ENCODE measurements at regions not wholly inside any gene's neighbourhood (a gene's known extent, or its start where the extent isn't known, plus 50 kb on each side); places are given as distances from the start of the nearest gene placed in this dataset.

DNA sequence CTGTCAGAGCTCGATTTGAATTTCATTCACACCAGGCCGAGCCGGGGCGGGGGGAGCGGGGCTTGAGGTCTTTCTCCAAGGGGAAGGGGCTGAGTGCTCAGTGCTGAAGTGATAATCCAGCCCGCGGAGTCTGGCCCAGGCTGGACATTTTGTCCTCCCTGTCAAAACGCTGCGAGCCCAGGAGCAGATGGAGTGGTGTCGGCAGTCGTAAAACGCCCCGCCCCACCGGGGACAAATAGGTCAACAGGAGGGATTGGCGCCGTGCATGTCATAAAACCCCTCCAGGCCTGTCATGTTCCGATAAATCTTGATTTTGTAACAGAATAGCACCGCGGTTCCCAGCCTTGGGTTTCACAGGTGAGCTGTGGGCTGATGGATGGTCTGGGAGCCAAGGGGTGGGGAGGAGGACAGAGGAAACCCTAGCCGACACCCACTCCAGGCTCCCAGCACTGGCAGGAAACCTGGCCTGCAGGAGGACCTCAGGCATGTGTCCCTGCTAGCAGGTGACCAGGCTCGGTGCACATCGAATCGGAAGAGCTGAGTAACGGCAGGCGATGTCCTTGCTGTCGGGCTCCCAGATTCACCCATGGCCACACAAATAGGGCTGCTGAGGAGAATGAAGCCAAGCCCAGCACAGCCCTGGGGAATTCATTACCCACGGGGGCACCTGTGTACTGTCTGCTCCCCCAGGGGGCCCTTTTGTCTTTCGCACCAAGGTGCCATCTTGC lies 341.4 kb downstream of the FOXL1 start:
- no peak for DNase-seq

DNA sequence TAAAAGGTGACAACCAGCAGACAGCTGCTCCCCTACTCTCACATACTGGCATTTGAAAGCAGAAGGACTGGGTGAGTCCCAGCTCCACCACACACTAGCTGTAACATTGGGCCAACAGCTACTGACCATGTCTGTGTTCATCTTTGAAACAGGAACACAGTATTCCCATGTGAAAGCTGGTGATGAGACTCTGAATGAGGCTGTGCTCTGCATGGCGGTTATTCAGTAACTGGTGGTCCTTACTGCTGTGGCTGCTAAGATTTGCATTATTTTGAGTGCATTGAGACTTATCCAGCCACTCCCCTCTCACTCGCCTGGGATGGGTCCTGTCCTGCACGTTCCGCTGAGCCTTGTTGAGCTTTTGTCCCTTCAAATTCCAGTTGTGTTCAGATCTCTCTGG lies 342.9 kb downstream of the FOXL1 start:
- no peak for DNase-seq

DNA sequence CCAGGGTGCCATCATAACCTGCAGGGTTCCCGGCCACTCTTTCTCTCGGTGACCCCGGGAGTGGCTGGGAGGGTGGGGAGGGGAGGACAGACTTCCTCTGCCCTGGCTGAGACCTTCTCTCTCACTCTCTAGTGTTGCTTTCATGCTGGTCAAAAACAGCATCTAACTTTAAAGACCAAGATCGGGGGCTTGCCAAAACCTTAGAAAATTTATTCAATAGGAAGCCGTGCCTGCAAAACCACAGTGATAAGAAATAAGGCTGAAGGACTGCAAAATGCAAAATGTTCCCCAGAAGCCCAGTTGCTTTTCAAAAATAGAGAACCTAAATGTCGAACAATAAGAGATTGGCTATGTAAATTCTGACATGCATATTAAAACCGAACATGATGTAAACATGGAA lies 344.0 kb downstream of the FOXL1 start:
- no peak for DNase-seq

DNA sequence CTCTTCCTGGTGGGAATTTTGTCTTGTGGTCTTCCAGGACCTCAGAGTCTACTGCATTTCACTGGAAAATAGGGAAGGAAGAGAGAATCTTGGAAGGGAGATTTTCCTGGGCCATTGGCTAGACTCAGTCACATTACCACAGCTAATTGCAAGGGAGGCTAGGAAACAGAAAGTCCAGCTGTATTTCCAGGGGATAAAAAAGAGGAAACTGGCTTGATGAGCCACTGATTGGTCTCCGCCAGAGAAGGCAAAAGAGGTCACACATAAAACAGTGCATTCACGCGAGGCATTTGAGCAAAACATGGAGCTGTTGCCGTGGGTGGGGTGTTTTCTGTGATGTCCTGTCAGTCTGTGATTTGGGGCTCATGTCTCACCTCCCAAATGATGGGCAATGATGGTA lies 345.3 kb downstream of the FOXL1 start:
- no peak for DNase-seq

DNA sequence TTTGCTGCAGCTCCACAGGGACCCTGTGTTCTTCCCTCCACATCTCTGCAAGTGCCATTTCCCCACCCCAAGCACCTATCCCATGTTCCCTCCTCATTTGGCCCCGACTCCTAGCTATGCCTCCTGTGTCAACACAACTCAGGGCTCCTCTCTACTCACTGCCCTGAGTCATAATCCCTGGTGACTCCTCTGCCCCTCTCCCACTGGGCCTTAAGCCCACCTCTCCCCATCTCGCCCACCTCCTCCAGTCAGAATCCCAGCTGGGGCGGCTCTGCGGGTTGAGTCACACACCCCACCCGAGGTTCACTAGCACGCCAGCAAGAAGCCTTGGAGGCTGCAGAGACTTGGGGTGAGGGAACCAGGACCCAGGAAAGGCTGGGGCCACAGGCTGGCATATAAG lies 346.2 kb downstream of the FOXL1 start:
- no peak for DNase-seq

DNA sequence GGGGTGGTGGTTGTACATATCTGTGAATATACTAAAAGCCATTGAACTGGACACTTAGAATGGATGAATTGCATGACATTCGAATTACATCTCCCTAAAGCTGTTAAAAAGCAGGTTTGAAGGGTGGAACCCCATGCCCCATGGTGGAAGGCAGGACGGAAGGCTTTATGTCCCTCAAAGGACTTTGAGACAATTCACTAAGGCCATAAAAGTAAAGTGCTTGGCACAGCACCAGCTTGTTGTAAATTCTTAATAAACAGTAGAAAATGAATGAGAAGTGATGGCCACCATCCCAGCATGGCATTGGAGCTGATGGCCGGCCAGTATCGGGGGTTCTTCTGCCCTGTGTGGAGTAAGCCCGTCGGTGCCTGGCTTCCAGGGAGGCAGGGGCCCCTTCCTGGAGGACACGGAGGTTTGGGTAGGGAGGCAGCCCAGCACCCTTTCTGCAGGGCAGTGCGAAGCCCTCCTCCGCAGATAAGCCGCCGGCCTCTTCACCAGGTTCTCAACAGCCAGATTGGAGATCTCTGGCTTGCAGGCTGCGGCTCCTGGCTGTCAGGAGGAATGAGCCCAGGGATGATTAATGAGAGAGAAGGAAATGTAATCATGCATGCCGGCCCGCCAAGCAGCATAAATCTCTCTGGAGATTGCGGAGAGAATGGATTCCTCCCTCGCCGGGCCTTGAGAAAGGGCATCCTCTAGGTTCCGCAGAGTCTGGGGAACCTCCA lies 346.9 kb downstream of the FOXL1 start:
- DNase-seq: no peak

DNA sequence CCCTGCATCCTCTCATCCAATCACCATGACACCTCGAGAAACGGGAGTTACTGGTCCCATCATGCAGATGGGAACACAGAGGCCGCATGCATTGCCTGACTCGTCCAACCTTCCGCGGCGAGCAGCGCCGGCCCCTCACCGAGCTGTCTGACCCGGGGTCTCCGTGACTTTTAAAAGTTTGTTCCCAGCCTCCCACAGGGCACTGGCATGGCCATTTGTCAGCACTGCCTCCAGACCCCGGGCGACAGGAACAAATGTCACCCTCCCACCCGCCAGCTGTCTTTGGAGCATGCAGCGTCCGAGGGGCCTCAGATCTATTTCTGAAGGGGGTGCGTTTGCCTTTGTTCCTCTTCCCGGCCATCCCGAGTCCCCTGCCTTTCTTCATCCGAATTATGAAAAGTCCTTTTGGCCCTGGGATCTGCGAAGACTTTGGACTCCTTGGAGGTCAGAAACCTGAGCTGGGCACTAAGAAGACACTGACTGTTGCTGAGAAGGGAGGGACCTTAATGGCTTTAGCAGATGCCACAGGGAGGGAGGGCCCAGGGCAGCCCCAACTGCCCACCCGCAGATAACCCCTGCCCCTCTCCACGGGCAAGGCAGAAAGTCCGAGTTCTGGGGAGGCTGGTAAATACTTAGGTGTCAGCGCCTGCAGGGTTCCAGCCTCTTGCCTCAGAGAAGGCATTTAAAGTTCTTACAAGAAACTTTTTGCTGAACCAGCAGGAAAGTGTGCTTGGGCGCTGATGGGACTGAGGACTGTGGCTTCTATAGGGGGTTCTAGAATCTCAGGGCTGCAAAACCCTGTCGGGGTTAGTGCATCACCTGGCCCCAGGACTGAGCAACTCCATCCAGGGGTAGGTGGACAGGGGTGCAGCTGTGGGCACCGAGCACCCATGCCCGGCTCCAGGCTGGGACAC lies 348.1 kb downstream of the FOXL1 start:
- no peak for DNase-seq

DNA sequence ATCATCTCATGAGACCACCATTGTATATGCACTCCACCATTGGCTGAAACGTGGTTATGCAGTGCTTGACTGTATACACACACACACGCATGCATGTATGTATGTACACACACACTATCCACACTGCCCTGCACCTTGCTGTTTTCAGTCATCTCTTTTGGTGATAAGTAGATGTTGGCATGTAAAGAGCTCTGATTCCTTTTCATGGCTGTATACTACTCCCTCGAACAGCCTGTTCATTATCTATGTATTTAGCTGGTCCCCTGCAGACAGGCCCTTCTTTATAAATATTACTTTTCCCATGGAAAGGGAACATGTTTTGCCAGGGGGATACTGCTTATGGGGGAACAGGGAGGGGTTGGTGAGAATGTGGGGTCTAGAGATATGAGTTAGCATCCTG lies 349.4 kb downstream of the FOXL1 start:
- no peak for DNase-seq

DNA sequence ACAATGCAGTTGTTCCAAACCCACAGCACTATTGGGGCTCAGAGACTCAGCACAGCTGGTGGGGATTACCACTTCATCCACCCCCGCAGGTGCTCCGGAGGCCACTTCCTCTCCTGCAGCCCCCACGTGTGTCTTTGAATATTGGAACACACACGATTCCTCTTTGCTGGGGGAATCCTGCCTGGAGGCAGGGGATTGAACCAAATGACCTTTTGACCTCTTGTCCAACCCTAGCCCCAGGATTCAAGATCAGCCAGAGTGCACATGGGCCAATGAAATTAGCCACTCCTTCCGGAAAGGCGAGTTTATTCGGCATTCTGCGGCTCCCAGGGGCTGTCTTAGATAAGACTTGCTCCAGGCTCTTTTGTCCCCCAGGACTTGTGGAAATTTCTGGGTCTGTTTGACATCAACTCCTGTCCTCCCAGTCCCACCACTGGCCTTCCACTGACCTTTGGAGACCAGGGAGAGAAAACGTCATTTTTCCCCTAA lies 350.2 kb downstream of the FOXL1 start:
- no peak for DNase-seq

DNA sequence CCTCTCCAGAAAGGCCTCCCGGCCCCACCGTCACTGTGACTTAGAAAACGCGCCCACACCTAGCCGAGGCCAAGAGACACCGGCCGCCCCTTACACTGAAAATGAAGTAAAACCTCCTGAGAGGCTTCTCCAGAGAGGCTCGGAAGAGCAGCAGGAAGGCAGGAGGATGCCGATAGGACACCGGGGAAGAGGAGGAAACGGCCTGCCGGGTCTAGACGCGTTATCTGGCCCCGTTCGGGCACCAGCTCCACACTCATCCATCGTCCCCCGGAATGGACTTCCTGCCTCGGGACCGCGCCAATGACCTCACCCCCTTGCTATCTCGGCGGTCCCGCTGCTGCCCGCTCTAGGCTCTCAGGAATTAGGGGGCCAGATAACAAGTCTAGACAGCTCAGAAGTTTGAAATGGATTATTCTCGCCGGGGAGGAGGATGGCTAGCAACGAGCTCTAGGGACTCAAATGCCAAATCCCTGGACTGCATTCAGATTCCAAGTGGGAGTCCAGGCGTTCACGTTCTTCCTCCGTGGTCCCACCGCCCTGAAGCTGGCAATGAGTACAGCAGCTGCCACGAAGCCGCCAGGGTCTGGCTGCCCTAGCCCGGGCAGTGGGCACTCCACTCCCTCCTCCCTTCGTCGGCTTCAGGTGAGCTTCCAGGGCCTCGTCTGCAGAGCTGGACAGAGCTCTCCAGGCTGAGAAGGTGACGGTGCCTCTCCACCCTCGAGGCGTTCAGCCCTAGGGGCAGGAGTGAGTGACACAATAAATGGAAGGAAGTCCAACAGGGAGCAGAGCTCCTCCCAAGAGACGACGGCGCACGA lies 350.9 kb downstream of the FOXL1 start:
- DNase-seq: no peak

DNA sequence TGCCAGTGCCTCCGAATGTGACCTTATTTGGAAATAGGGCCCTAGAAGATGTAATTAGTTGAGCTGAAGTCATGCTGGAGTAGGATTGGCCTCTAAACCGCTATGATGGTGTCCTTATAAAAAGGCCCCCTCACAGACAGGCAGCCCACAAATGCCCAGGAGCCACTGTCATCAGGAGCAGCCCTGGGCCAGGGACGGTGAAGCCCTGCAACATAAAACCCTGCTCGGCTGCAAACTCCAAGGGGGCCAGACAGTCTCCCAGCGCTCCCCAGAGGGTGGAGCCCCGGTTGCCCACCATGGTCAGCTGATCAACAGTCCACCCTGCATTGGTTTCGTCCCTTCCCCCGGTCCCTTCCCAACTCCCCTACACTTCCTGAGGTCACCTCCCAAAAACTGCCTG lies 351.7 kb downstream of the FOXL1 start:
- DNase-seq: no peak

DNA sequence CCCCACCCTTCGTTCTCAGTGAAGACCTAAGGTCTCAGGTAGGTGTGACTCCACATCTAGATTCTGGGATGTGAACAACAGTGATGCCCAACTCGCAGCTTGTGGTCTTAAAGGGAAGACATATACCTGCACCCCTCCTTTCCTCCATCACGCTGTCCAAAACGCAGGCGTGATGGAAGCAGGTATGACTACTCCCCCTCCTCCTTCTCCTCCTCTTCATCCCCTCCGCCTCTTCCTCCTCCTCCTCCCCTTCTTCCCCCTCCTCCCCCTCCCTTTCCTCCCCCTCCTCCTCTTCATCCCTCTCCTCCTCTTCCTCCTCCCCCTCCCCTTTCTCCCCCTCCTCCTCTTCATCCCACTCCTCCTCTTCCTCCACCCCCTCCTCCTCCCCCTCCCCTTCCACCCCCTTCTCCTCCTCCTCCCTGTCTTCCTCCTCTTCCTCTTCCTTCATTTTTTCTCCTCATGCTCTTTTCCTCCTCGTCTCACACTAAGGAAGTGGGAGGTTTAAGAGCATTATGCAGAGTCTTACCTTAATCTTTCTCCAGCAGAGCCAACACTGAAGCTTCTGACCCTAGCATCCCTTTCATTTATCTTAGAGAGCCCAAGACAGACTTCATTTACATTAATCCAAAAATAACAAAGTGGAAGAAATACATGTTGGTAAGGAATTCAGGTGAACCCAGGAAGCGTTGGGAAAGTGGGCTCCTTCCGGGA lies 352.5 kb downstream of the FOXL1 start:
- no peak for DNase-seq

DNA sequence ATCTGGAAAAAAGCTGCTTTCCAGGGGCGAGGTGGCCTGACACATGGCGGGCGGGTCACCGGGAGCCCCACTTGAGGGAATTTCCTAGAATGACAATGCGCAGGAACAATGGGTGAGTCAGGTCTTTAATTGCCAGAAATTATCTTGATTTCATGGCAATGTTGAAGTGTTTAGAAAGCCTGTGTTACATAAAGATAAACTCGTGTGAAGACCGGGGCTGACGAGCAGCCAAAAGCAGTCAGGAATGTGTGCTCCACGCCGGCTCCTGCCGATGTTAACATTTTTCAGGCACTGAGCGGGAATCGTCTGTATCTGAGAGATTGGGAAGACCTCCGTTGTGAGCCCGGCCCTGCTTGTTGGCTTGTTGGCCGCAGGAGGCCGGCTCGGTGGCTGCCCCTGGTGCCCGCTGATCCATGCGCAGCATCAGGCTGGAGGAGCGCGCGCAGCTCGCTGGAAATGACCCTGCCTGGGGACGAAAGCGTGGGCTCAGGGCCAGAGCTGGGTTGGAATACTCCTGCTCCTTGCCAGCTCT lies 353.1 kb downstream of the FOXL1 start:
- no peak for DNase-seq

DNA sequence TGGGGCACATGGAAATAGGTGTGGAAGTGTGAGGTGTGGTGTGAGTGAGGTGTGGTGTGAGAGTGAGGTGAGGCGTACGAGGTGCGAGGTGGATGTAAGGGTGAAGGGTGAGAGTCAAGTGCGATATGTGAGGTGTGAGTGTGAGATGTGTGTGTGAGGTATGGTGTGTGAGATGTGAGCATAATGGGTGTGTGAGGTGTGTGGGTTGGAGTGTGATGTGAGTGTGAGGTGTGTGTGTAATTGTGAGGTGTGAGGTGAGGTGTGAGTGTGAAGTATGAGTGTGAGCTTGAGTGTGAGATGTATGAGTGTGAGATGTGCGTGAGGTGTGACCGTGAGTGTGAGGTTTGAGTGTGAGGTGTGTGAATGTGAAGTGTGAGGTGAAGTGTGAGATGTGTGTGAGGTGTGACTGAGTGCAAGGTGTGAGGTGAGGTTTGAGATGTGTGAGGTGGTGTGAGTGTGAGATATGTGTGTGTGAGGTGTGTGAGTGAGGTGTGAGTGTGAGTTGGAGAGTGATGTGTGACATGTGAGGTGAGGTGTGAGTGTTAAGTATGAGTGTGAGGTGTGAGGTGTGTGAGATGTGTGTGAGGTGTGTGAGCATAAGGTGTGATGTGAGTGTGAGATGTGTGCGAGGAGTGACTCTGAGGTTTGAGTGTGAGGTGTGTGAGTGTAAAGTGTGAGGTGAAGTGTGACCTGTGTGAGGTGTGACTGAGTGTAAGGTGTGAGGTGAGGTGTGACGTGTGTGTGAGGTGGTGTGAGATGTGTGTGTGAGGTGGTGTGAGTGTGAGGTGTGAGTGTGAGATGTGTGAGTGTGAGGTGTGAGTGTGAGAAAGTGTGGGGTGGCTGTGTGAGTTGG lies 354.0 kb downstream of the FOXL1 start:
- DNase-seq: no peak

DNA sequence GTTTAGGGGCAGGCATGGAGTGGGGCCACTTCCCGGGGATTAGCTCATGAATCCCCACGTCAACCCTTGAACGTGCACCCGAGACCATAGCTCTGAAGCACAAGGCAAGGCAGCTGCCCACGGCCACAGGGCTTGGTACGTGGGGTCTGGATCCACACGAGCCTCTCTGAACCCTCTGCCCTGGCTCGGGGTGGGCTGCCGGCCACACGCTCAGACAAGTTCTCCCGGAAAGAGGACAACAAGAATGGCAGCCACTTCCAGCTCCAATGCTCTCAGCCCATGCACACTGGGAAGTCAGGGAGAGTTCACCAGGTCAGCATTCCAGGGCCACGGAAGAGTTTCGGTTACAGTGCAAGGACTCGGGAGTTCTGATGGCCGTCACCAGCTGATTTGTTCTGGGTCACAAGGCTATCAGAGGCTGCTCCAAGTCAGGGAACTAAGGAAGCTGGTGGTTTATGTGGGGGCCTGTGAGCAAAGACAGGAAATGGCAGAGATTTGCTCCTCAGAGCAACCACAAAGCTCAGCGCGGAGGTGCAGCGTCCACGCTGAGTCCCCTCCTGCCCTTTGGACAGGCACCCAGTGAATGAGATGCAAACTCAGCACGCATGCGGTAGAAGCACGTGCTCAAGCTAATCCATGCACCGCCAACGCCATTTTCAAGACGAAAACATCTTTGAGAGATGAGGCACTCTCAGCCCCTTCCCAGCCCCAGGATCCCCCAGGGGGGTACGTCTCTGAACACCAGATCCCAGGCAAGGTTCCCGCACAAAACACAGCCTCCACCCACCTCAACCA lies 356.4 kb downstream of the FOXL1 start:
- no peak for DNase-seq

DNA sequence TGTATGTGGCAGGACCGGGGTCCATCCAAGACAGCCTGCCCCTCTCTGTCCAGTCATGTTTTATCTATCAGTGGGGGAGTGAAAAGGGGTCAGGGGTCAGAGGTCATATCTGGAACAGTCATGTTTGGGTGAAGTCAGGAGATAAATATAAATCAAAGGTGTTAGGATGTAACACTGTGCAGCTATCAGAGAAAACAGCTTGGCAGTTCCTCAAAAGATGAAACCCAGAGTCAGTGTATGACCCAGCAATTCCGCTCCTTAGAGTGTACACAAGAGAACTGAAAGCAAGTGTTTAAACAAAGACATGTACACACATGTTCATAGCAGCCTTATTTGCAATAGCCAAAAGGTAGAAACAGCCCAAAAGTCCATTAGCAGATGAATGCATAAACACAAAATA lies 361.3 kb downstream of the FOXL1 start:
- no peak for DNase-seq

DNA sequence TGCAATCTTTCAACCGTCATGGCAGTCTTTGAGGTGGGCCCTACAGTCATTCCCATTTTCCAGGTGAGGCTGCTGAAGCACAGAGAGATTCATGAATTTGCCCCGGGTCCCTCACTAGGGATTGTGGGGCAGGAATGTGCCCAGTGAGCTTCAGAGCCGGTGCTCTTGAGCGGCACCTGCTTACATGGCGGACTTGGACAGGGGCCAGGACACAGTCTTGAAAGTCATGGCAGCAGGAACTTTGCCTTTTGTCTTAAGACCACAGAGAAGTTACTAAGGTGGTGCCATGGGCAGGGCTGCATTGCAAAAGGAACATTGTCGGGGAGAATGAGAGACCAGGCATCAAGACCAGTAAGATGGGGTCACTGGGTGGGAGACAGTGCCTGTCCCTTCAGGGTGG lies 363.4 kb downstream of the FOXL1 start:
- DNase-seq: no peak

DNA sequence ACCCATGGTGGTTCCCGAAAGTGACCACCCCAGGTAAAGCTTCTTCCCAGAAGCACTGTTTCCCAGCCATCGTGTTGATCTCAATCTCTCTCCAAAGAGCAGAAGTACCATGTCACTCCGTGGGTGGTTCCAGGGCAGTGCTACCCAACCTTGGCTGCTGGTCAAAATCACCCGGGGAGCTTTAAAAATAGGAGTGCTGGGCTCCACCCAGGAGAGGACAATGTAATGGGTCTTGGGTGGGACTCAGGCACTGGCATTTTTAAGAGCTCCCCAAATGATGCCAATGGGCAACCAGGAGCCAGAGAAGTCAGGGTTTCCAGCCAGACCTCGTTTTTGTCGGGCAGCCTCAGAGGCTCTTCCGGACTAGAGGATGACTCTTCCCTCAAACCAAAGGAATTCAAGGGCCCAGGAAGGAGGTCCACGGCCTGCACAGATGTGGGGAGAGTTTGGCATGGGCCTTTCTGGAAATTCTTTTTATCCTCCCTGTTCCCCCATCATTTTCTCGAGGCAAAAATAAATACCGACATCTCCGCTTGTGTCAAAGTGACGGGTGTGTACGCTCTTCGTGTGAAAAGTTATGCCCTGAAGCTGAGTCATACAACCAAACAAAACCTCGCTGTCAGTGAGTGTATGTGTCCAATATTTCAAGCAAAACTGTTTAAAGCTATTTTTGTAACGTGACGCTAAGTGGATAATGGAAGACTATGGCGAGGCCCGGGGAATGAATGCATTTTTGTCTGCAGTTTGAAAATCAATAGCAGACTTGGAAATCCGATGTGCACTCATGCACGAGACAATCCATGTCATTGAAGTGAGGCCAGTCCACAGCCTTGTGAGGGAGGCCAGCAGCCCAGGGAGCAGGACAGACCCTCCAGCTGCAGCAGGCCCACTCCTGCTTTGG lies 364.1 kb downstream of the FOXL1 start:
- no peak for DNase-seq

Measured in NCI-H526 treated with DMSO at 0.1 percent for 48 hours (cell line).